RWPE1 (cell line): ENCODE measurements at regions not wholly inside any gene's neighbourhood (a gene's known extent, or its start where the extent isn't known, plus 50 kb on each side); places are given as distances from the start of the nearest gene placed in this dataset.

Source experiments
- CTCF ChIA-PET: fragments of 350-600 bp; sonication (Branson Sonifier 250); formaldehyde crosslinking; extraction: SDS; loops from one replicate; lab custom pipeline; 2021; lab: Yijun Ruan, JAX
- POLR2A ChIA-PET: fragments of 400-600 bp; formaldehyde crosslinking; extraction: SDS; loops from one replicate; lab custom pipeline; 2020; ENCODE audit warnings: antibody characterized with exemption; ENCODE audit not compliant: low non-redundant PET; lab: Yijun Ruan, JAX
- DNase-seq: peaks from one replicate; pipeline ENCODE4 v3.0.0; 2012; ENCODE audit warnings: low spot score
- H3K27ac ChIP-seq: fragments of 450-650 bp; 2 replicates; pipeline ENCODE4 v1.5.1; 2017
- TF ChIP-seq, protein P1 (sequence below): fragments of 450-650 bp; conservative IDR thresholded peaks from 2 replicates; pipeline ENCODE4 v1.5.1; 2017; ENCODE audit warnings: low read depth, mild to moderate bottlenecking

DNA sequence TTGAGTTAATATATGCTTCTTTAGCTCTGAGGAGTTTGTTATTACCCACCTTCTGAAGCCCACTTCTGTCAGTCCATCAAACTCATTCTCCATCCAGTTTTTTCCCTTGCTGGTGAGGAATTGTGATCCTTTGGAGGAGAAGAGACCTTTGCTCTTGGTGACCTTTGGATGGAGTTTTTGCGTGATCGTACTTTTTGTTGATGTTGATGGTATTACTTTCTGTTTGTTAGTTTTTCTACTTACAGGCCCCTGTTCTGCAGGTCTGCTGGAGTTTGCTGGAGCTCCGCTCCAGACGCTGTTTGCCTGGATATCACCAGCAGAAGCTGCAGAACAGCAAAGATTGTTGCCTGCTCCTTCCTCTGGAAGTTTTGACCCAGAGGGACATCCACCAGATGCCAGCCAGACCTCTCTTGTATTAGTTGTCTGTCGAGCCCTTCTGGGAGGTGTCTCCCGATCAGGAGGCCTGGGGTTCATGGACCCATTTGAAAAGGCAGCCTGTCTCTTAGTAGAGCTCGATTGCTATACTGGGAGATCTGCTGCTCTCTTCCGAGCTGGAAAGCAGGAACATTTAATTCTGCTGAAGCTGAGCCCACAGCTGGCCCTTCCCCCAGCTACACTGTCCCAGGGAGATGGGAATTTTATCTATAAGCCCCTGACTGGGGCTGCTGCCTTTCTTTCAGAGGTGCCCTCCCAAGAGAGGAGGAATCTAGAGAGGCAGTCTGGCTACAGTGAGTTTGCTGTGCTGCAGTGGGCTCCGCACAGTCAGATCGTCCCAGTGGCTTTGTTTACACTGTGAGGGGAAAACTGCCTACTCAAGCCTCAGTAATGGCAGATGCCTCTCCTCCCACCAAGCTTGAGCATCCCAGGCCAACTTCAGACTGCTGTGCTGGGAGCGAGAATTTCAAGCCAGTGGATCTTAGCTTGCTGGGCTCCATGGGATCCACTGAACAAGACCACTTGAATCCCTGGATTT lies 445.5 kb downstream of the MAN2A1 start:
- TF ChIP-seq, protein P1, sequence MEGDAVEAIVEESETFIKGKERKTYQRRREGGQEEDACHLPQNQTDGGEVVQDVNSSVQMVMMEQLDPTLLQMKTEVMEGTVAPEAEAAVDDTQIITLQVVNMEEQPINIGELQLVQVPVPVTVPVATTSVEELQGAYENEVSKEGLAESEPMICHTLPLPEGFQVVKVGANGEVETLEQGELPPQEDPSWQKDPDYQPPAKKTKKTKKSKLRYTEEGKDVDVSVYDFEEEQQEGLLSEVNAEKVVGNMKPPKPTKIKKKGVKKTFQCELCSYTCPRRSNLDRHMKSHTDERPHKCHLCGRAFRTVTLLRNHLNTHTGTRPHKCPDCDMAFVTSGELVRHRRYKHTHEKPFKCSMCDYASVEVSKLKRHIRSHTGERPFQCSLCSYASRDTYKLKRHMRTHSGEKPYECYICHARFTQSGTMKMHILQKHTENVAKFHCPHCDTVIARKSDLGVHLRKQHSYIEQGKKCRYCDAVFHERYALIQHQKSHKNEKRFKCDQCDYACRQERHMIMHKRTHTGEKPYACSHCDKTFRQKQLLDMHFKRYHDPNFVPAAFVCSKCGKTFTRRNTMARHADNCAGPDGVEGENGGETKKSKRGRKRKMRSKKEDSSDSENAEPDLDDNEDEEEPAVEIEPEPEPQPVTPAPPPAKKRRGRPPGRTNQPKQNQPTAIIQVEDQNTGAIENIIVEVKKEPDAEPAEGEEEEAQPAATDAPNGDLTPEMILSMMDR: no peak
- ChIA-PET CTCF (interaction anchor here (0.6 kb wide), 1 partner anchor 173 kb away, joined by 4 read pairs; no protein-coding TSS in a partner anchor), POLR2A (no interaction called here)
- no peak for DNase-seq
- no peak overlapping the region for H3K27ac ChIP-seq

DNA sequence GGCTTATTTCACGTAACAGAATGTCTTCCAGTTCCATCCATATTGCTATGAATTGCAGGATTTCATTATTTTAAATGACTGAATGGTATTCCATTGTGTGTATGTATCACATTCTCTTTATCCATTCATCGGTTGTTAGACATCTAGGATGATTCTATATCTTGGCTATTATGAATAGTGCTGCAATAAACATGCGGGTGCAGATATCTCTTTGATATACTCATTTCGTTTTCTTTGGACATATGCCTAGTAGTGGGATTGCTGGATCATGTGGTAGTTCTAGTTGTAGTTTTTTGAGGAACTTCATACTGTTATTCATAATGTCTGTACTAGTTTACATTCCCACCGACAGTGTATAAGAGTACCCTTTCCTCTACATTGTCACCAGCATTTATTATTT lies 460.5 kb downstream of the MAN2A1 start:
- ChIA-PET POLR2A (no interaction called here), CTCF (interaction anchor here (0.9 kb wide), 1 partner anchor 216 kb away, joined by 3 read pairs; no protein-coding TSS in a partner anchor)
- DNase-seq: no peak
- TF ChIP-seq, protein P1: no peak
- no peak overlapping the region for H3K27ac ChIP-seq

DNA sequence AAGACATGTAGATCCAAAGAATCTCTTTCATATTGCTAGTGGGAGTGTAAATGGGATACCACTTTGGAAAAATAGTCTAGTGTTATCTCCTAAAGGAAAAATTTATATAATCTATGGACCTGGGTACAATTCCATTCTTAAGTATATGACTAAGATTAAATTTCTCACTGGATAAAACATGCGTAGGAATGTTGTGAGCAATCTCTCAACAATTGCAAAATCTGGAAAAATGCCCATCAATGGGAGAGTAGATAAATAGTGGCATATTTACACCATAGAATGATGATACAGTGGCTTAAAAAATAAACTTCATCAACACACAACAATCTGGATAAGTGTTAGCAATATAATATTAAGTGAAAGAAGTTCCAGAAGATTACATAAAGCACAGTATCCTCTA lies 469.5 kb downstream of the MAN2A1 start:
- ChIA-PET POLR2A (no interaction called here), CTCF (interaction anchor here (1.0 kb wide), 1 partner anchor 109 kb away, joined by 3 read pairs; no protein-coding TSS in a partner anchor)
- TF ChIP-seq, protein P1: no peak
- H3K27ac ChIP-seq: no peak overlapping the region
- DNase-seq: peak; percentile 68

DNA sequence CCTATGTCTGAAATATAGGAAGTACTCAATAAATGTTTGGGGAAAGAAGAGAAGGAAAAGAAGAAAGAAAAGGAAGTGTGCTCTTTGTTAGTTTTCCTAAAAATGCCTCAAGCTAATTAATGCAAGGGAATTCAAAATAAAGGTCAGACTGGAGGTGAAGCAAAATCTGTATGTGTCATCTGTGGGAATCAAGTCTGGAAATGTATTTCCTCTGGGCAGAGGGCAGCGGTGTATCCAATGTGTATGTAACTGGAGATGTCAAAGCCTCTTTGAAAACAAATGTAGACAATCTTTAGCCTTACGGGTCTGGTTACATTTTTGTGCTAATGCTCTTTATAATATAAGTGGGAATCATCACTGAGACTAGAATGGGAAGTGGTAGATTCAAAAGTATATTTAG lies 471.4 kb downstream of the MAN2A1 start:
- H3K27ac ChIP-seq: no peak overlapping the region
- DNase-seq: peak; percentile 15
- ChIA-PET POLR2A (no interaction called here), CTCF (interaction anchor here (0.6 kb wide), 1 partner anchor 9 kb away, joined by 3 read pairs; no protein-coding TSS in a partner anchor)
- TF ChIP-seq, protein P1: no peak

DNA sequence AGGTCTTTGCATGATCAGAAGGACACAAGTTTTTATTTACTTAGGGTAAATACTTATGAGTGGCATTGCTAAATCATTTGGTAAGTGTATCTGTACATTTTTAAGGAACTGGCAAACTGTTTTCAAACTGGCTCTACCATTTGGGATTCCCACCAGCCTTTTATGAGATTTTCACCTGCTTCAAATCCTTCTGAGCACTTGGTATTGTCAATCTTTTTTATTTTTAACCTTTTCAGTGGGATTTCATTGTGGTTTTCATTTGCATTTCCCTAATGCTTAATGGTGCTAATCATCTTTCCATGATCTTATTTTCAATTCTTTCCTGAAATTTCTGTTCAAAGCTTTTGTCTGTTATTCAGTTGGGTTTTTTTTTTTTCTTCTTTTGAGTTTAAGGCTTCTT lies 475.6 kb downstream of the MAN2A1 start:
- CTCF ChIA-PET: interaction anchor here (0.6 kb wide), 2 partner anchors 107 to 517 kb away, joined by 3 to 4 read pairs; no protein-coding TSS in a partner anchor
- no peak for DNase-seq
- no peak overlapping the region for H3K27ac ChIP-seq
- POLR2A ChIA-PET: no interaction called here
- TF ChIP-seq, protein P1: no peak

DNA sequence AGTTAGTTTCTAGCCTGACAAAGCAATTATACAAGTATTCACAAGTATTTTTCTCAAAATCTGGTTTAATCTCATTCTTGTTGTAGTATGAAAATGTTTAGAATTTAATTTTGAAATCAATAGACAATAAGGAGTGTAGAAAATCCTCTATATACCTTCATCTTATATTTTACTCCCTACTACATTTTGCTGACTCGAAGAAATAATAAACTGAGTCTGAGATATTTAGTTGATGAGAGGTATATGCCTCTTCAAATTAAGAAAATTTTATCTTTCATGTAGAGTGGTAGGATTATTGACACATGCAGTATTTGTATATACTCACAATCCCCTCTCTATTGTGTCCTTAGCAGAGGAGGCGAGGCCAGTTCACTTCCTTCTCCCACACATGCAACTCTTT lies 477.7 kb downstream of the MAN2A1 start:
- no peak overlapping the region for H3K27ac ChIP-seq
- TF ChIP-seq, protein P1: no peak
- ChIA-PET POLR2A (no interaction called here), CTCF (no interaction called here)
- no peak for DNase-seq
